Neural progenitor cell (in vitro differentiated cells): ENCODE measurements at regions not wholly inside any gene's neighbourhood (a gene's known extent, or its start where the extent isn't known, plus 50 kb on each side); places are given as distances from the start of the nearest gene placed in this dataset.

Experiments
- EZH2 ChIP-seq: fragments of 200-600 bp; sonication (generic); IDR thresholded peaks from 2 replicates; pipeline ENCODE4 v1.6.1; 2017; ENCODE audit warnings: antibody characterized with exemption, mild to moderate bottlenecking, moderate library complexity
- EZH2phosphoT487 ChIP-seq: fragments of 200-600 bp; sonication (generic); IDR thresholded peaks from 2 replicates; pipeline ENCODE4 v1.6.1; 2017; ENCODE audit warnings: antibody characterized with exemption
- TF ChIP-seq, protein P1 (sequence below): fragments of 200-600 bp; sonication (generic); IDR thresholded peaks from 2 replicates; pipeline ENCODE4 v1.5.1; 2017; ENCODE audit warnings: antibody characterized with exemption, mild to moderate bottlenecking

DNA sequence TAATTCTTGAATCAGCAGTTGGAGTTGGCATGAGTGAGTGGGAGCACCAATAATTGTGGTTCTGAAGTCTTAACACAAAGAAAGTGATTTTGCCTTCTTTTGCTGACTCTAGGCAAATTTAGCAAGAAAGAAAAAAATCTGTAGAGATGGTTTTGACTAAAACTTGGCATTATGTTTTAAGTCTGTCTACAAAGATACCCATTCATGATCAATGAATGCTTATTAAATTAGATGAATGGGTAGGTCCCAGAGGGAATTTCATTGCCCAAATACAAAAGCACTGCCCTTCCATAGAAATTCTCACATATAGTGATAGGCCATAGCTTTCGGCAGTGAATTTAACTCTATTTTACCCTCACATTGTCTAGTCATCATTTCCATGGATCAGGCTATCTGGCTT, 428.6 kb upstream of the ADAMTSL1 start:
- TF ChIP-seq, protein P1, sequence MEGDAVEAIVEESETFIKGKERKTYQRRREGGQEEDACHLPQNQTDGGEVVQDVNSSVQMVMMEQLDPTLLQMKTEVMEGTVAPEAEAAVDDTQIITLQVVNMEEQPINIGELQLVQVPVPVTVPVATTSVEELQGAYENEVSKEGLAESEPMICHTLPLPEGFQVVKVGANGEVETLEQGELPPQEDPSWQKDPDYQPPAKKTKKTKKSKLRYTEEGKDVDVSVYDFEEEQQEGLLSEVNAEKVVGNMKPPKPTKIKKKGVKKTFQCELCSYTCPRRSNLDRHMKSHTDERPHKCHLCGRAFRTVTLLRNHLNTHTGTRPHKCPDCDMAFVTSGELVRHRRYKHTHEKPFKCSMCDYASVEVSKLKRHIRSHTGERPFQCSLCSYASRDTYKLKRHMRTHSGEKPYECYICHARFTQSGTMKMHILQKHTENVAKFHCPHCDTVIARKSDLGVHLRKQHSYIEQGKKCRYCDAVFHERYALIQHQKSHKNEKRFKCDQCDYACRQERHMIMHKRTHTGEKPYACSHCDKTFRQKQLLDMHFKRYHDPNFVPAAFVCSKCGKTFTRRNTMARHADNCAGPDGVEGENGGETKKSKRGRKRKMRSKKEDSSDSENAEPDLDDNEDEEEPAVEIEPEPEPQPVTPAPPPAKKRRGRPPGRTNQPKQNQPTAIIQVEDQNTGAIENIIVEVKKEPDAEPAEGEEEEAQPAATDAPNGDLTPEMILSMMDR = no peak
- TF ChIP-seq EZH2 (no peak), EZH2phosphoT487 (no peak)
